HG03135 (cell line): ENCODE measurements at regions not wholly inside any gene's neighbourhood (a gene's known extent, or its start where the extent isn't known, plus 50 kb on each side); places are given as distances from the start of the nearest gene placed in this dataset.

Source experiments
- ATAC-seq: cut with Tn5 transposase; IDR thresholded peaks from one replicate; pipeline ENCODE4 v1.9.1; 2021; ENCODE audit warnings: mild to moderate bottlenecking, moderate library complexity; ENCODE audit not compliant: unreplicated experiment

GRCh38 chr10:107417446-107417845 lies 252.9 kb upstream of the SORCS1 start:
- ATAC-seq = no peak

GRCh38 chr10:107415446-107415845 lies 250.9 kb upstream of the SORCS1 start:
- ATAC-seq = no peak

- no peak for ATAC-seq
Observed at GRCh38 chr10:107413971-107414370, 249.5 kb upstream of the SORCS1 start.

GRCh38 chr10:107409522-107409921 lies 245.0 kb upstream of the SORCS1 start:
- no peak for ATAC-seq

GRCh38 chr10:107398115-107398514 lies 233.6 kb upstream of the SORCS1 start:
- no peak for ATAC-seq

- ATAC-seq = no peak
Observed at GRCh38 chr10:107391901-107392300, 227.4 kb upstream of the SORCS1 start.

GRCh38 chr10:107390563-107390962 lies 226.1 kb upstream of the SORCS1 start:
- no peak for ATAC-seq

- no peak for ATAC-seq
Observed at GRCh38 chr10:107383357-107383756, 218.9 kb upstream of the SORCS1 start.

GRCh38 chr10:107379601-107380000 lies 215.1 kb upstream of the SORCS1 start:
- ATAC-seq = no peak

GRCh38 chr10:107371801-107372200 lies 207.3 kb upstream of the SORCS1 start:
- no peak for ATAC-seq

- no peak for ATAC-seq
Observed at GRCh38 chr10:107364872-107365271, 200.4 kb upstream of the SORCS1 start.

GRCh38 chr10:107362306-107362705 lies 197.8 kb upstream of the SORCS1 start:
- no peak for ATAC-seq

- ATAC-seq = no peak
Observed at GRCh38 chr10:107357033-107357432, 192.5 kb upstream of the SORCS1 start.

- ATAC-seq = no peak
Observed at GRCh38 chr10:107356396-107356795, 191.9 kb upstream of the SORCS1 start.

GRCh38 chr10:107342711-107343110 lies 178.2 kb upstream of the SORCS1 start:
- ATAC-seq = no peak

GRCh38 chr10:107341281-107341680 lies 176.8 kb upstream of the SORCS1 start:
- ATAC-seq = no peak

GRCh38 chr10:107340326-107340725 lies 175.8 kb upstream of the SORCS1 start:
- ATAC-seq = no peak

- ATAC-seq = no peak
Observed at GRCh38 chr10:107336061-107336460, 171.6 kb upstream of the SORCS1 start.

GRCh38 chr10:107317592-107317991 lies 153.1 kb upstream of the SORCS1 start:
- ATAC-seq = no peak

- ATAC-seq = no peak
Observed at GRCh38 chr10:107303203-107303602, 138.7 kb upstream of the SORCS1 start.

- ATAC-seq = no peak
Observed at GRCh38 chr10:107299606-107300005, 135.1 kb upstream of the SORCS1 start.

- ATAC-seq = no peak
Observed at GRCh38 chr10:107284187-107284586, 119.7 kb upstream of the SORCS1 start.

GRCh38 chr10:107280293-107280692 lies 115.8 kb upstream of the SORCS1 start:
- no peak for ATAC-seq

- ATAC-seq = no peak
Observed at GRCh38 chr10:107277591-107277990, 113.1 kb upstream of the SORCS1 start.
